ENCODE measurements at regions not wholly inside any gene's neighbourhood (a gene's known extent, or its start where the extent isn't known, plus 50 kb on each side); places are given as distances from the start of the nearest gene placed in this dataset.

DNA sequence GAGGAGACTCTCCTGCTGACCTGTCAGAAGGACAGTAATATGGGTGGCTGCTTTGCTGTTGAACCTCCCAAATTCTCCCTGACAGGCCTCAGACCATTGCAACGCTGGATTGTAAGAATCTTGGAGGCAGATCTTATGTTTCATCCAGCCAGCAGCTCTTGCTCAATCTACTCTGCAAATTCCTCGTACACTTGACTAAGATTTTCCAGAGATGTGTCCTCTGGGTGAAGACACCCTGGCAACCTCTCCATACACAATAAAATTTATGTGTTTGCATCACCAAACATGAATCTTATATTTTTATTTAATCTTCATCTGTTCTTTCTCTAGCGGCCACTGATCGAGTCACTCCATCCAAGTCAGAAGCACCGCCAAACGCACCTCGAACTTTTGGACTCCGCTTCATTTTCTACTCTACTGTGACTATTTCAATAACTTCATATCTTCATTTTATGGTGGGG, 623.1 kb downstream of the ACTR3B start:
- no peak overlapping the region for H3K4me3 ChIP-seq (ENCODE audit: low read depth, low read length)
- H3K27ac ChIP-seq (ENCODE audit: low read depth): no peak overlapping the region
- WGBS: 48% methylated on average over 8 of the region's 8 CpGs
- no peak for DNase-seq (ENCODE audit: extremely low spot score)
- no peaks in the 10 kb centered on the region for H3K36me3 ChIP-seq (ENCODE audit: insufficient read depth)
- no peaks in the 10 kb centered on the region for H3K4me1 ChIP-seq (ENCODE audit: insufficient read depth)

- no peak for DNase-seq (ENCODE audit: extremely low spot score)
- 59% methylated on average over 1 of the region's 1 CpG for WGBS
- no peak overlapping the region for H3K4me3 ChIP-seq (ENCODE audit: low read depth, low read length)
- no peaks in the 10 kb centered on the region for H3K4me1 ChIP-seq (ENCODE audit: insufficient read depth)
- H3K36me3 ChIP-seq (ENCODE audit: insufficient read depth): no peaks in the 10 kb centered on the region
- no peak overlapping the region for H3K27ac ChIP-seq (ENCODE audit: low read depth)
Observed at GRCh38 chr7:153383781-153384180, 624.2 kb downstream of the ACTR3B start.

- no peaks in the 10 kb centered on the region for H3K4me1 ChIP-seq (ENCODE audit: insufficient read depth)
- DNase-seq (ENCODE audit: extremely low spot score): no peak
- H3K36me3 ChIP-seq (ENCODE audit: insufficient read depth): no peaks in the 10 kb centered on the region
- no peak overlapping the region for H3K27ac ChIP-seq (ENCODE audit: low read depth)
- WGBS: 81% methylated on average over 2 of the region's 2 CpGs
- no peak overlapping the region for H3K4me3 ChIP-seq (ENCODE audit: low read depth, low read length)
Observed at GRCh38 chr7:153385502-153385901, 626.0 kb downstream of the ACTR3B start.

- H3K4me3 ChIP-seq (ENCODE audit: low read depth, low read length): no peak overlapping the region
- DNase-seq (ENCODE audit: extremely low spot score): no peak
- H3K27ac ChIP-seq (ENCODE audit: low read depth): no peak overlapping the region
- no peaks in the 10 kb centered on the region for H3K4me1 ChIP-seq (ENCODE audit: insufficient read depth)
- 67% methylated on average over 10 of the region's 10 CpGs for WGBS
- no peaks in the 10 kb centered on the region for H3K36me3 ChIP-seq (ENCODE audit: insufficient read depth)
Observed at GRCh38 chr7:153386556-153386955, 627.0 kb downstream of the ACTR3B start.

GRCh38 chr7:153388611-153389010, 629.1 kb downstream of the ACTR3B start:
- Histone ChIP-seq H3K36me3 (ENCODE audit: insufficient read depth) (no peaks in the 10 kb centered on the region), H3K27ac (ENCODE audit: low read depth) (no peak overlapping the region), H3K4me3 (ENCODE audit: low read depth, low read length) (no peak overlapping the region), H3K4me1 (ENCODE audit: insufficient read depth) (no peaks in the 10 kb centered on the region)
- DNase-seq (ENCODE audit: extremely low spot score): no peak

- Histone ChIP-seq H3K4me3 (ENCODE audit: low read depth, low read length) (no peak overlapping the region), H3K4me1 (ENCODE audit: insufficient read depth) (no peaks in the 10 kb centered on the region), H3K36me3 (ENCODE audit: insufficient read depth) (no peaks in the 10 kb centered on the region), H3K27ac (ENCODE audit: low read depth) (no peak overlapping the region)
- WGBS: 47% methylated on average over 3 of the region's 3 CpGs
- no peak for DNase-seq (ENCODE audit: extremely low spot score)
Observed at GRCh38 chr7:153389261-153389660, 629.7 kb downstream of the ACTR3B start.

GRCh38 chr7:153390955-153391354, 631.4 kb downstream of the ACTR3B start:
- Histone ChIP-seq H3K4me1 (ENCODE audit: insufficient read depth) (no peaks in the 10 kb centered on the region), H3K36me3 (ENCODE audit: insufficient read depth) (no peaks in the 10 kb centered on the region), H3K27ac (ENCODE audit: low read depth) (no peak overlapping the region), H3K4me3 (ENCODE audit: low read depth, low read length) (no peak overlapping the region)
- 52% methylated on average over 2 of the region's 2 CpGs for WGBS
- DNase-seq (ENCODE audit: extremely low spot score): no peak

- no peak overlapping the region for H3K4me3 ChIP-seq (ENCODE audit: low read depth, low read length)
- no peaks in the 10 kb centered on the region for H3K36me3 ChIP-seq (ENCODE audit: insufficient read depth)
- H3K27ac ChIP-seq (ENCODE audit: low read depth): no peak overlapping the region
- H3K4me1 ChIP-seq (ENCODE audit: insufficient read depth): no peaks in the 10 kb centered on the region
- no peak for DNase-seq (ENCODE audit: extremely low spot score)
Observed at GRCh38 chr7:153392726-153393125, 633.2 kb downstream of the ACTR3B start.

DNA sequence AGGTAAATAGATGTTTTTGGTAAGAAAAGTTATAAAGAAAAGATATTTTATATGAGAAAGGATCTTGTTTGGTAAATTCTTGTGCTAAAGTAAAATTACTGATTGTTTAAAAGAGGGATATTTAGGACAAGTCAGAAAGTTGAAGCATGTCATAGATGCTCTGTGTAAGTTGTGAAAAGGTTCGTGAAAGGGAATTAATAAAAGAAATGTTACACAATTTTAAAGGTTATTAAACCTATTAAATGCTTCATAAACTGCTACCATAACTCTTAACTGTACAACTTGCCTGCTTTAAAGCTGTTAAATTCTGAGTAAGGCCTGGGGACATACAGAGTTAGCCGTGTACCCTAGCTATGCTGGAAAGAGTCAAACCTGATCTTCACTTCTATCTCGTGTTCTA, 634.1 kb downstream of the ACTR3B start:
- no peak for DNase-seq (ENCODE audit: extremely low spot score)
- Histone ChIP-seq H3K27ac (ENCODE audit: low read depth) (no peak overlapping the region), H3K4me1 (ENCODE audit: insufficient read depth) (no peaks in the 10 kb centered on the region), H3K36me3 (ENCODE audit: insufficient read depth) (no peaks in the 10 kb centered on the region), H3K4me3 (ENCODE audit: low read depth, low read length) (no peak overlapping the region)
- 87% methylated on average over 3 of the region's 3 CpGs for WGBS

- no peaks in the 10 kb centered on the region for H3K4me1 ChIP-seq (ENCODE audit: insufficient read depth)
- WGBS: 78% methylated on average over 2 of the region's 2 CpGs
- no peaks in the 10 kb centered on the region for H3K36me3 ChIP-seq (ENCODE audit: insufficient read depth)
- H3K27ac ChIP-seq (ENCODE audit: low read depth): no peak overlapping the region
- no peak for DNase-seq (ENCODE audit: extremely low spot score)
- H3K4me3 ChIP-seq (ENCODE audit: low read depth, low read length): no peak overlapping the region
Observed at GRCh38 chr7:153396475-153396874, 636.9 kb downstream of the ACTR3B start.

DNA sequence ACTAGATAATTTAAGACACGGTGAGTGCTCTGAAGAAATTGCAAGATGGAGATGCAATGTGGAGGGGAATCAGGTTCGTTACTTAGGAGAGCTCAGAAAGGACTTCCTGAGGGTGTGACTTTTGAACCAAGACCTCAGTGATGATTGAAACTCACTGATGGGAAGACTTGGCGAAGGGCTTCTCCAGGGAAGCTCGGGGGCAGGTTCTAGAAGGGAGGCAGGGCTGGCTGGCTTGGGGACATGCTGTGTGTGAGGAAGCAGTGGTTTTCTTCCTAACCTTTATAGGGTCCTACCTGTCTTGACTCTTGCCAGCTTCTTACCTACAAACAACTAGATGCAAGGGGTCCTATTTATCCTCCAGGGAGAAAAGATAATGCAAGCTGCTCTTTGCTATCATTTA, 637.9 kb downstream of the ACTR3B start:
- H3K4me3 ChIP-seq (ENCODE audit: low read depth, low read length): no peak overlapping the region
- no peaks in the 10 kb centered on the region for H3K4me1 ChIP-seq (ENCODE audit: insufficient read depth)
- H3K27ac ChIP-seq (ENCODE audit: low read depth): no peak overlapping the region
- DNase-seq (ENCODE audit: extremely low spot score): no peak
- WGBS: 80% methylated on average over 4 of the region's 4 CpGs
- no peaks in the 10 kb centered on the region for H3K36me3 ChIP-seq (ENCODE audit: insufficient read depth)

GRCh38 chr7:153397906-153398305, 638.4 kb downstream of the ACTR3B start:
- 88% methylated on average over 3 of the region's 3 CpGs for WGBS
- Histone ChIP-seq H3K4me3 (ENCODE audit: low read depth, low read length) (no peak overlapping the region), H3K4me1 (ENCODE audit: insufficient read depth) (no peaks in the 10 kb centered on the region), H3K36me3 (ENCODE audit: insufficient read depth) (no peaks in the 10 kb centered on the region), H3K27ac (ENCODE audit: low read depth) (no peak overlapping the region)
- DNase-seq (ENCODE audit: extremely low spot score): no peak

DNA sequence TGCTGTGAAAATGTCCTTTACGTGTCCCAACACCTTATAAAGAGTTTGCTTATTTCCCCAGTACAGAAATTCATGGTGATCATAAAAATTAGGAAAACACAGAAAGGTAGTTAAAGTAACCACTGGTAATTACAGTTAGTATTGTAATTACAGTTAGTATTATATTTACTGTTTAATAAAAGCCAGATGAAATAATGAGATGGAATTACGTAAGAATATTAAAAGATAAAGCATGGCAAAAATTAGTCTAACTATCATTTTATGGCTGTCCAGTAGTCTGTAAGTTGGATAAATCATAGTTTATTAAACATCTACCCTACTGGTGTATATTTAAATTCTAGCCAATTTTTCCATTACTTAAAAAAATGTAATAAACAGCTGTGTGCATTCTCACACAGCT, 638.8 kb downstream of the ACTR3B start:
- DNase-seq (ENCODE audit: extremely low spot score): no peak
- 78% methylated on average over 2 of the region's 2 CpGs for WGBS
- Histone ChIP-seq H3K27ac (ENCODE audit: low read depth) (no peak overlapping the region), H3K36me3 (ENCODE audit: insufficient read depth) (no peaks in the 10 kb centered on the region), H3K4me3 (ENCODE audit: low read depth, low read length) (no peak overlapping the region), H3K4me1 (ENCODE audit: insufficient read depth) (no peaks in the 10 kb centered on the region)

- no peaks in the 10 kb centered on the region for H3K4me1 ChIP-seq (ENCODE audit: insufficient read depth)
- no peak for DNase-seq (ENCODE audit: extremely low spot score)
- H3K4me3 ChIP-seq (ENCODE audit: low read depth, low read length): no peak overlapping the region
- WGBS: 84% methylated on average over 8 of the region's 8 CpGs
- H3K36me3 ChIP-seq (ENCODE audit: insufficient read depth): no peaks in the 10 kb centered on the region
- no peak overlapping the region for H3K27ac ChIP-seq (ENCODE audit: low read depth)
Observed at GRCh38 chr7:153398789-153399553, 639.4 kb downstream of the ACTR3B start.

DNA sequence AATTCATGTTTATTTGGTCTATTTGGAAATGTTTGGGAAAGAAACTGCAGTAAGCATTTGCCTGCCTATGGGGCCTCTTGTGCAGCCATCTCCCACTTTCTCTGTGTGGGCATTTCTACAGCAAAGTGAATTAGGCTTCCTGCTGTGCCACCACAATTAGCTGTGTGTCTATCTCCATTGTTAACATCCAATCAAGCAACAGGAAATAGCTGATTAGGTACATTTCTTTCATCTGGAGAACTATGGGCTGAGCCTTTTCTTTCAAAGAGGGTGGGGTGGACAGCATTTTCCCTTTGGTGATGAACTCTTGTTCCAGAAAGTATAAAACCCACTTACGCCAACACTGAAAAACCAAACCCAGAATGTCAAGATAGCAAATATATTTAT, 640.0 kb downstream of the ACTR3B start:
- DNase-seq (ENCODE audit: extremely low spot score): no peak
- H3K36me3 ChIP-seq (ENCODE audit: insufficient read depth): no peaks in the 10 kb centered on the region
- no peaks in the 10 kb centered on the region for H3K4me1 ChIP-seq (ENCODE audit: insufficient read depth)
- no peak overlapping the region for H3K4me3 ChIP-seq (ENCODE audit: low read depth, low read length)
- H3K27ac ChIP-seq (ENCODE audit: low read depth): no peak overlapping the region
- 96% methylated on average over 1 of the region's 1 CpG for WGBS

Measured in urinary bladder (tissue), 3 donors.